Coronary artery (tissue), 2 donors: ENCODE measurements at regions not wholly inside any gene's neighbourhood (a gene's known extent, or its start where the extent isn't known, plus 50 kb on each side); places are given as distances from the start of the nearest gene placed in this dataset.

Experiments
- DNase-seq: peaks from one replicate; pipeline ENCODE4 v3.0.0-alpha.2; 2017; ENCODE audit warnings: low spot score
- H3K27ac ChIP-seq, 2 donors: fragments of 200-600 bp; sonication (generic); one replicate each; pipeline ENCODE4 v1.5.1; 2016 to 2019
- H3K4me3 ChIP-seq: fragments of 200-600 bp; sonication (generic); 2 replicates; pipeline ENCODE4 v1.5.1; 2016; ENCODE audit warnings: mild to moderate bottlenecking, moderate library complexity
- TF ChIP-seq, protein P1 (sequence below): fragments of 200-600 bp; sonication (generic); IDR thresholded peaks from one replicate; pipeline ENCODE4 v1.5.1; 2019; ENCODE audit warnings: antibody characterized with exemption

- no peak overlapping the region for H3K4me3 ChIP-seq
- no peak overlapping the region for H3K27ac ChIP-seq
- DNase-seq: no peak
- TF ChIP-seq, protein P1, sequence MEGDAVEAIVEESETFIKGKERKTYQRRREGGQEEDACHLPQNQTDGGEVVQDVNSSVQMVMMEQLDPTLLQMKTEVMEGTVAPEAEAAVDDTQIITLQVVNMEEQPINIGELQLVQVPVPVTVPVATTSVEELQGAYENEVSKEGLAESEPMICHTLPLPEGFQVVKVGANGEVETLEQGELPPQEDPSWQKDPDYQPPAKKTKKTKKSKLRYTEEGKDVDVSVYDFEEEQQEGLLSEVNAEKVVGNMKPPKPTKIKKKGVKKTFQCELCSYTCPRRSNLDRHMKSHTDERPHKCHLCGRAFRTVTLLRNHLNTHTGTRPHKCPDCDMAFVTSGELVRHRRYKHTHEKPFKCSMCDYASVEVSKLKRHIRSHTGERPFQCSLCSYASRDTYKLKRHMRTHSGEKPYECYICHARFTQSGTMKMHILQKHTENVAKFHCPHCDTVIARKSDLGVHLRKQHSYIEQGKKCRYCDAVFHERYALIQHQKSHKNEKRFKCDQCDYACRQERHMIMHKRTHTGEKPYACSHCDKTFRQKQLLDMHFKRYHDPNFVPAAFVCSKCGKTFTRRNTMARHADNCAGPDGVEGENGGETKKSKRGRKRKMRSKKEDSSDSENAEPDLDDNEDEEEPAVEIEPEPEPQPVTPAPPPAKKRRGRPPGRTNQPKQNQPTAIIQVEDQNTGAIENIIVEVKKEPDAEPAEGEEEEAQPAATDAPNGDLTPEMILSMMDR: no peak
Measured at GRCh38 chr11:116356451-116356850, 416.3 kb downstream of the BUD13 start.

- DNase-seq: no peak
- Histone ChIP-seq H3K27ac (no peak overlapping the region), H3K4me3 (no peak overlapping the region)
- TF ChIP-seq, protein P1: no peak
Measured at GRCh38 chr11:116355104-116355503, 417.7 kb downstream of the BUD13 start.

- no peak overlapping the region for H3K27ac ChIP-seq
- no peak overlapping the region for H3K4me3 ChIP-seq
- TF ChIP-seq, protein P1: no peak
- no peak for DNase-seq
Measured at GRCh38 chr11:116353589-116353988, 419.2 kb downstream of the BUD13 start.

GRCh38 chr11:116352881-116353280 lies 419.9 kb downstream of the BUD13 start:
- Histone ChIP-seq H3K4me3 (no peak overlapping the region), H3K27ac (no peak overlapping the region)
- DNase-seq: no peak
- TF ChIP-seq, protein P1: no peak

GRCh38 chr11:116348226-116348625 lies 424.6 kb downstream of the BUD13 start:
- TF ChIP-seq, protein P1: no peak
- DNase-seq: no peak
- no peak overlapping the region for H3K27ac ChIP-seq
- no peak overlapping the region for H3K4me3 ChIP-seq

GRCh38 chr11:116345575-116345974 lies 427.2 kb downstream of the BUD13 start:
- DNase-seq: no peak
- Histone ChIP-seq H3K4me3 (no peak overlapping the region), H3K27ac (no peak overlapping the region)
- TF ChIP-seq, protein P1: no peak

DNA sequence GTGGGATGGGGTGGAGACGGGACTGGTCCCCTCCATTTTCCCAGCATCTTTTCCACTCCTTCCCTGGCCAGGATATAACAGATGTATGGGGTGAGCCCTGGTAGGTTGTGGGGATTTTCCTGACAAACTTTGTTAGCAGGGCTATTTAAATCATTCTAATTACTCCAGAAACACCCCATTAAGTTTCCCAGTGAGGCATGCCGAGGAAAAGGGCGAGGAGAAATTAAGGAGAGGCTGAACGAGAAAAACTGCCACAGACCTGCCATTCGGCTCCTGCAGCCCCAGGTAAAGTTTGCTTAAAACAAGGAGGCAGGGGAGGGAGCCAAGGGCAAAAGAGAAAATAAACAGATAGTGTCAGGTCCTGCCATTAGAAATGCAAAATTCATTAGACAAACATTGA lies 428.2 kb downstream of the BUD13 start:
- H3K27ac ChIP-seq: no peak overlapping the region
- TF ChIP-seq, protein P1: no peak
- no peak overlapping the region for H3K4me3 ChIP-seq
- no peak for DNase-seq
